ELF-1 (cell line): ENCODE measurements at regions not wholly inside any gene's neighbourhood (a gene's known extent, or its start where the extent isn't known, plus 50 kb on each side); places are given as distances from the start of the nearest gene placed in this dataset.
A peak's percentile ranks its signal among the peaks of the same experiment; 100 is the strongest.
"Not testable (repeated sequence)": the region's sequence is repeated elsewhere in the genome, so short reads cannot be mapped to it uniquely, and the experiment has no call there.

Source experiments
- DNase-seq: peaks from one replicate; pipeline ENCODE4 v3.0.0-alpha.2; 2016; ENCODE audit warnings: low read depth, low spot score

GRCh38 chr18:51453594-51453993, 256.1 kb upstream of the MEX3C start:
- no peak for DNase-seq

DNA sequence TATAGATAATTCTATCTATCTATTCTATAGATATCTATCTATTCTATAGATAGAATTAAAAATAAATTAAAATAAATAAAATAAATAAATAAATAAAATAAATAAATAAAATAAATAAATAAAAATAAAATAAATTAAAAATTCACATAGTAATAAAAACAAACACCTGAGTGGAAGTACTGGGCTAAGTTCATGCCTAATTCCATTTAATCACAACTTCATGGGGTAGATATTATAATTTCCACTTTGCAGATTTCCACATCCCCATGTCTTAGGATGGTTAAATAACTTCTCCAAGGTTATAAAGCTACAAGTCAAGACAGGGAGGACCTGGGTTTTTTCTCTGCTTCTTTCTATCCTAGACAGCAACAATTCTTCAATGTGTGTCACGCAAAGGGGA, 261.4 kb upstream of the MEX3C start:
- DNase-seq, result no peak

GRCh38 chr18:51461956-51462355, 264.5 kb upstream of the MEX3C start:
- DNase-seq, result no peak

GRCh38 chr18:51463483-51464136, 266.1 kb upstream of the MEX3C start:
- no peak for DNase-seq

DNA sequence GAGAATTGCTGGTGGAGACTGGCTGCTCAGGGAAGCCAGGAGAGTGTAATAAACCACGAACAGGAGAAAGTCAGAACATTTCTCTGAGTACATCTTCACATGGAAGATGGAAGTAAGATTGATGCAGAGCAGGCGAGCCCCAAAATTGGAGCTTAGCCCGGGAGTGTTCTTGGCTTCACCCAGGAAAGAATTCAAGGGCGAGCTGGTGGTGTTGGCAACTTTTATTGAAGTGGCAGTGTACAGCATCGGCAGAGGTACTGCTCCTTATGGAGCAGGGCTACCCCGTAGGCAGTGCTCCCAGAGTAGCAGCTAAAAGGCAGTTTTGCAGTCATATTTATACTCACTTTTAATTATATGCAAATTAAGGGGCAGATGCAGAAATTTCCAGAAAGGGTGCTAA, 281.4 kb upstream of the MEX3C start:
- no peak for DNase-seq

- DNase-seq, result no peak
Observed at GRCh38 chr18:51479736-51480135, 282.3 kb upstream of the MEX3C start.

- peak; percentile 34 for DNase-seq
Observed at GRCh38 chr18:51480407-51481261, 283.2 kb upstream of the MEX3C start.

GRCh38 chr18:51486735-51487366, 289.4 kb upstream of the MEX3C start:
- no peak for DNase-seq

GRCh38 chr18:51490417-51490816, 292.9 kb upstream of the MEX3C start:
- no peak for DNase-seq

DNA sequence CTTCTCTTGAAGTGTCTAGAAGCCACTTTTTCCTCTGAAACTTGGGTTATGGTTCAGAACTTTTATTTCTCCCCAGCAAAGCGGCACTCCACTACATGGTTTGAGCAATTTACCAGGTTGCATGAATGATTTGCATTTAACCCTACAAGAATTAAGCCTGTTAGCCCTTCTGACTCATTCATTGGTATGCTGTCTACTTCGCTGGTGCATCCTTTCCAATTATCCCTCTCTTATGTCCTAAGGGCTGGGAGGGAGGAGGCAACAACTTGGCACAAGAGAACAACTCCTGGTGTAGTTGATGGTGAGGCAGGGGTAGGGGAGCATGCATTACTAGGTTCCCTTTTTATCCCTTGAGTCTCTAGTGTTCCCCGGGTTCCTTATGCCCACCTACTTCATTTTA, 293.4 kb upstream of the MEX3C start:
- no peak for DNase-seq

DNA sequence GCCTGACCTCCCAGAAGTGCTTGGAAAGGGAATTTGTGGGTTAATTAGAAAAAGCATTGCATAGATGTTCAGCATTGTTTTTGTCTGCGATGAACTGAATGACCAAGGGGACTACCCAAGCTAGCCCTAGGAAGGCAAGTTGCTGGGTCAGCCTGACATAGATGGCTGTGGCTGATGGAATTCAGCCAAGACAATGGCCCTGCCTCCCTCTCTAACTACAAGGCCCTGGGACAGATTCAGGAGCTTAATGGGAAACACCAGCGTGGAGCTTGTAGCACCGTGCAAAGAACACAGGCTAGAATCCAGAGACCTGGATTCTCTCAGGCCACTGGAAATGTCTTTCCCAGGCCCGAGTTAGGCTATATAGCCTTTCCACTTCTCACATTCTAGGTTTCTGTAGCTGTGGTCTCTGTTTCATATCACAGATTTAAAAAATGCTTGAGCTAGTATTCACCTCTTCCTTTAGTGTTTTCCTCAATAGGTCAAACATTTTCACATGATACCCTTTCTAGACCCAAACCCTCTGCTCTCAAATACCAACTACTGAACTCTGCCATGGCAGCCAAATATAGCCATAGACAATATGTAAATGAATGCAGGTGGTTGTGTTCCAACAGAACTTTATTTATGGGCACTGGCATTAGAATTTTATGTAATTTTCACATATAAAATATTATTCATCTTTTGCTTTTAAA, 294.3 kb upstream of the MEX3C start:
- DNase-seq, result no peak

DNA sequence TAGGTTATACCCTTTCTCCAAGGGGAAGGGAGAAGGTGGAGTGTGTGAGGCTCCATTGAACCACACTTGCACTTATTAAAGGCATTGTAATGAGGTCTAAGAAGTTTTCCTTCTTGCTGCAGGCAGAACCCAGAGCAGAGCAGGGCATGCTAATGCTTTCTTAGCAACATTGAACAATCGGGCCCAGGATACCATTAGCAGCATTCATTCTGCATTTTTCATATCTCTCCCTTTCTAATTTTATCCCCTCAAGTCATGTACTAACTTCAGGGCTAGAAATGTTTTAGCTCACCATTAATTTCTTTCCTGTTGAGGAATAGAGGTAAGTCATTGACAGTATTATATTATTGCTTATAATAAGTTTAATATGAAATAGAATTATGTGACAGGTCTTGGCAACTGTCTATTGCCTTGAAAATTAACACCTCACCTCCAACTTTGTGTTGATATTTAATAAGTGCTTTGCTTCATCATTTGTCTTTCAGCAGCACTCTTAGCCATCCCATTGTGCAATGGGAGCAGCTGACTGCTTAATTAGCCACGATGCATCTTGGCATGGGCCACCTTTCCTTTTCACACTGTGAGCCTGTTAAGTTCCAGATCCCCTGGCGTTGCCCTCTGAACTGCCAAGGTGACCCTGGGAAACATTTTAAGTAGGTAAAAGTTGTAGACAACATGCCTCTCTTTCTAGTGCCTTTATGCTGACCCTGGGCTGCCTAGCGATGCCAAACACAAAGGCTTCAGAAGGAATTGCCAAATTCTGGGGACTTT, 300.8 kb upstream of the MEX3C start:
- no peak for DNase-seq

DNA sequence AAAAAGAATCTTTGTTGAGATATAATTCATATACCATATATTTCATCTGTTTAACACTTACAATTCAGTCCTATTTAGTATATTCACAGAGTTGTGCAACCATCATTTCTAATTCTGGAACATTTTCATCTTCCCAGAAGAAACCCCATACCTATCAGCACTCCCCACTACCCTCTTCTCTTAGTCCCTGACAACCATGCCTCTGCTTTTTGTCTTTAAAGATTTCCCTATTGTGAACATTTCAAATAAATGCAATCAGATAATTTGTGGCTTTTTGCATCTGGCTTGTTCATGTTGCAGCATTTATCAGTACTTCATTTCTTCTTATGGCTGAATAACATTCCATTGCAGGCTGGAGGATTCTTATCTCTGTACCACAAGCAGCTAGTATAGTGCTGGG, 305.9 kb upstream of the MEX3C start:
- no peak for DNase-seq

DNA sequence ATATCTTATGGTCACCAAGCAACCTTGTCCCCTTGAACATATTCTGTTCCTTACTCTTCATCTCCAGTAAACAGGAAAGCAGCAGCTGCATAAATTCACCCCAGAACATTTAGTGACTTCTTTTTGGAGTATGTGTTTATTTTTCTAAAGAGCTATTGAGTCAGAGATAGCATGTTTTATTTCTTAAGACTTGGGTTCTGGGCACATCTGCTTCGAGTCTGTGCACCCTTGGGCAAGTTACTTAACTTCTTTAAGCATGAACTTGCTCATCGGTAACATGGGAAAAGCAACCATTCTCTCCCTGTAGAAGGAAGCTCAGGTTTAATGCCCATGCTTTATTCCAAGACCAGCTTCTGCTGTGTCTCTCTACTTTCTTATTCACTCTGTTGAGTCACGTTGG, 309.3 kb upstream of the MEX3C start:
- no peak for DNase-seq

DNA sequence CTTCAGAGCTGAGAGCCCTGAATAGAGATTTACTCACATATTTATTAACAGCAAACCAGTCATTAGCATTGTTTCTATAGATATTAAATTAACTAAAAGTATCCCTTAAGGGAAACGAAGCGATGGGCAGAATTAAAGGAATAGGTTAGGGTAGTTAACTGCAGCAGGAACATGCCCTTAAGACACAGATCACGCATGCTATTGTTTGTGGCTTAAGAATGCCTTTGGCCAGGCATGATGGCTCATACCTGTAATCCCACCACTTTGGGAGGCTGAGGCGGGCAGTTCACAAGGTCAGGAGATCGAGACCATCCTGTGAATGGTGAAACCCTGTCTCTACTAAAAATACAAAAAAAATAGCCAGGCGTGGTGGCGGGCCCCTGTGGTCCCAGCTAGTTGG, 310.9 kb upstream of the MEX3C start:
- DNase-seq, result not testable (repeated sequence)

- no peak for DNase-seq
Observed at GRCh38 chr18:51510020-51510419, 312.5 kb upstream of the MEX3C start.

- no peak for DNase-seq
Observed at GRCh38 chr18:51513517-51513916, 316.0 kb upstream of the MEX3C start.

DNA sequence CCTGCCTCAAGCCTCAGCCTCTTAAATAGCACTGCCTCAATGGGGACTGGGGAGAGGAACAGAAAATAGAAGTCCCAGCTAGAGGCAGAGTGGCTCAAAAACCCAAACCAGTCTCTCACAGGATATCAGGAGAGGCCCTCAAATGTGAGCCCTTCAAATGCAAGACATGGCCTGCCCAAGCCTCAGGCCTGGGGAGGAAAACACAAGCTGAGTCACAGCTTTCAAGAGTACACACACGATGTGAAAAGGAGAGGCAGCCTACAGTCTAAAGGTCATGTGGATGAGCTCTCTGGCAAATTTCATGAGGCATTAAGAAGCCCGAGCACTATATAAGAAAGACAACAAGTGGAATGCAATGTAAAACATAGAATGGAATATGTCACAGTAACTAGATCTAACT, 316.6 kb upstream of the MEX3C start:
- no peak for DNase-seq

GRCh38 chr18:51516478-51517038, 319.1 kb upstream of the MEX3C start:
- DNase-seq, result no peak

DNA sequence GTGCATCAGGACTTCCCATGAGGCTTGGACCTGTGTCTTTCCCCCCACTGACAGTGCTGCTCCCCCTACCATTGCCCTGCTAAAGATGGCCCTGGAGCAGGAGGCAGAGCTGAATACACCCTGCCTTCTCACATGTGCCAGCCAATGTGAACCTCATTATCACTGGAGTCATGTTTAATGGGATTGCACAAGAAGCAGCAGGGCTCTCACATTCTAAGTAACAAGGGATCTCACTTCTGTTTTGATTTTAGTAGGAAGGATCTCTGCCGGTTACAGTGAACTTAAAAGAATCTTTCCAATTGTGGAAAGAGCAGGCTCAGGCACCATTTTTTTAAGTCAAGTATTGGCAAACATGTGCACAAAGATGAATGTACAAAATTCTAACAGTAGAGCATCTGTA, 322.1 kb upstream of the MEX3C start:
- DNase-seq, result no peak

DNA sequence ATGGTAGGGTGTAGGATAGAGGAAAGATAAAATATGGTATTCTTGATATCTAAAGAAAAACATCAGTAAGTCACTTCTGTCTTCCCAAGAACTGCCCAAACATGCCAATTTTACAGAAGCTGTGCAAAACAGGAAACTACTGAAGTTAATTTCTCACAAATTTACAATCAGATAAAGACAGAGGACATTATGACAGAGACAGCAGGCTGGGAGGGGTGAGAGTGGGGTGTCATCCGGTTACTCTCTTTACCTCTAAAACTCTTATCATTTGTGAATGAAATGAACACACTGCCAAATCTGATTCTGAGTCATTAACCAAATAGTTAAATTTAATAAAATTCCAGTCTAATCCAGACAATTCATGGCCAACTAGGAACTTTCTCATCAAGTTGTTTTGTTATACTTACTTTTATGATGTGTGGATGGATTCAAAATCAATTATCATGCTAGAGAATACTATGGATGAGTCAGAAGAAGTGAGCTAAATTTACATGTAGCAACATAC, 323.2 kb upstream of the MEX3C start:
- no peak for DNase-seq
